AG04450 (cell line): ENCODE measurements at regions not wholly inside any gene's neighbourhood (a gene's known extent, or its start where the extent isn't known, plus 50 kb on each side); places are given as distances from the start of the nearest gene placed in this dataset.

Source experiments
- CTCF ChIA-PET: fragments of 300-600, 350-600 bp; formaldehyde crosslinking; extraction: SDS; loops from one replicate; lab custom pipeline; 2022; ENCODE audit warnings: antibody characterized with exemption, inconsistent platforms; lab: Charles Lee
- POLR2A ChIA-PET: fragments of 350-600 bp; formaldehyde crosslinking; extraction: SDS; loops from one replicate; lab custom pipeline; 2021; ENCODE audit warnings: antibody characterized with exemption, inconsistent platforms; lab: Yijun Ruan, JAX
- DNase-seq: peaks from one replicate; pipeline ENCODE4 v3.0.0-alpha.2; 2011; ENCODE audit warnings: low read depth, low spot score
- H3K27ac ChIP-seq: one replicate; pipeline ENCODE4 v1.5.1; 2012; ENCODE audit warnings: low read depth, low read length, control low read depth
- H3K27me3 ChIP-seq: one replicate; pipeline ENCODE4 v1.6.0; 2012; ENCODE audit warnings: low read length; ENCODE audit not compliant: control insufficient read depth, insufficient read depth
- H3K4me3 ChIP-seq: 2 replicates; pipeline ENCODE4 v1.5.1; 2011; ENCODE audit warnings: mild to moderate bottlenecking, low read depth, low read length, control low read depth
- H3K9me3 ChIP-seq: 2 replicates; pipeline ENCODE4 v1.5.1; 2012; ENCODE audit warnings: low read length; ENCODE audit not compliant: control insufficient read depth, insufficient read depth
- TF ChIP-seq, protein P1 (sequence below): IDR thresholded peaks from 2 replicates; pipeline ENCODE4 v1.5.1; 2011; ENCODE audit warnings: low read depth, low read length, control low read depth, inconsistent platforms

DNA sequence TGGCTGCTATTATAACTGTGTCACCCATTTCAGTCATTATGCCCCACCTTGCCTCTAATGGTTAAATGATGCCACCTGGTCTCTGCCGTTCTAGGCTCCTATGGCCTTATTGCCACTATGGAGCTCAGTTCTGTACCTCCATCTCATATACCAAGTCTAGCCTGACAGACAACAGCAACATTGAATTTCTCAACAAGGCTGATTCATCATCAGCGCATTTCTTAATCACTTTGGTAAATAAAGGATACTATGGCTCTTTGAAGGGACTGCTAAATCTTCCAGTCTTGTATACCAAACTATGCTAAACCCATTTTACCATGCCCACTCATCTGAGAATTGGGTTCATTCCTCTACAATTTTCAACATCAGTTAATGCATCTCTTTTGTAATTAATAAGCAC is 784.5 kb upstream of the CELF4 start:
- TF ChIP-seq, protein P1, sequence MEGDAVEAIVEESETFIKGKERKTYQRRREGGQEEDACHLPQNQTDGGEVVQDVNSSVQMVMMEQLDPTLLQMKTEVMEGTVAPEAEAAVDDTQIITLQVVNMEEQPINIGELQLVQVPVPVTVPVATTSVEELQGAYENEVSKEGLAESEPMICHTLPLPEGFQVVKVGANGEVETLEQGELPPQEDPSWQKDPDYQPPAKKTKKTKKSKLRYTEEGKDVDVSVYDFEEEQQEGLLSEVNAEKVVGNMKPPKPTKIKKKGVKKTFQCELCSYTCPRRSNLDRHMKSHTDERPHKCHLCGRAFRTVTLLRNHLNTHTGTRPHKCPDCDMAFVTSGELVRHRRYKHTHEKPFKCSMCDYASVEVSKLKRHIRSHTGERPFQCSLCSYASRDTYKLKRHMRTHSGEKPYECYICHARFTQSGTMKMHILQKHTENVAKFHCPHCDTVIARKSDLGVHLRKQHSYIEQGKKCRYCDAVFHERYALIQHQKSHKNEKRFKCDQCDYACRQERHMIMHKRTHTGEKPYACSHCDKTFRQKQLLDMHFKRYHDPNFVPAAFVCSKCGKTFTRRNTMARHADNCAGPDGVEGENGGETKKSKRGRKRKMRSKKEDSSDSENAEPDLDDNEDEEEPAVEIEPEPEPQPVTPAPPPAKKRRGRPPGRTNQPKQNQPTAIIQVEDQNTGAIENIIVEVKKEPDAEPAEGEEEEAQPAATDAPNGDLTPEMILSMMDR: no peak
- Histone ChIP-seq H3K27me3 (no peaks in the 10 kb centered on the region), H3K27ac (no peak overlapping the region), H3K9me3 (no peaks in the 10 kb centered on the region; the same call in 1 of the 2 replicates), H3K4me3 (no peak overlapping the region)
- no peak for DNase-seq
- ChIA-PET POLR2A (no interaction called here), CTCF (no interaction called here)

DNA sequence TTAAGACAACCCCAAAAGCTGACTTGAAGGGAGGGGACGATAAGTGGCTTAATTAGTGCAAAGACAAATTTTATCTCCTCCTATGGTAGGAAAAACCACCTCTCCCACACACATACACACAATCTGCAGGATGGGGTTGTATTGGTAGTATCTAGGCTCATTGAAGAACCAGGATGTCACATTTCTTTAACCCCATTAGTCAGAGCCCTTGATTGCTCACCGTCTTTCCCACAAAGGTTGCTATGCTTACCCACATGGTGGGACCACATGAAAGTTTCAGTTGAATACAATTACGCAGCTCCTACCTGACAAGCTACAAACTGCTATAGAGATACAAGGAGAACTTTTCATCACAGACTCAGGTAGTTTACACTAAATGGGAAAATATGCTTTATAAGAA is 765.0 kb upstream of the CELF4 start:
- Histone ChIP-seq H3K4me3 (no peak overlapping the region), H3K9me3 (peaks cover 2% of the 10 kb centered on the region; the same call in 1 of the 2 replicates), H3K27ac (no peak overlapping the region), H3K27me3 (no peaks in the 10 kb centered on the region)
- ChIA-PET POLR2A (no interaction called here), CTCF (no interaction called here)
- TF ChIP-seq, protein P1: no peak
- DNase-seq: no peak

DNA sequence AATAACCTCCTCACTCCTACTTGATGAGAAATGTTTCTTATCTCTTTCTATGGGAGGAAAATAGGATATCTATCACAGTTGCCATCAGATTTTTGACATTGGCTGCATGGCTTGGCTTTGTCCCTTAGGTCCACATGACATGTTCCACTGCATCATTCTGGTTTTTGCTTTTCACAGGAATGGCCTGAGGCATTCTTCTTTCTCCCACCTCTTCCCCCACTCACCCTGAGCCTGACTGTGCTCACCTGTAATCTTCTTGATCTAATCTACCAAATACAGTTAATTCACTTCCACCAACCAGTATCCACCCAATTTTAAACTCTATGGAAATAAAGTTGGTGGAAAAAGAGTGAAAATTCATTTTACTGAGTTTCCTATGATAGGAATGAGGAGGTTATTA is 763.5 kb upstream of the CELF4 start:
- DNase-seq: no peak
- H3K9me3 ChIP-seq: peaks cover 2% of the 10 kb centered on the region; the same call in 1 of the 2 replicates
- TF ChIP-seq, protein P1: no peak
- H3K27ac ChIP-seq: no peak overlapping the region
- H3K4me3 ChIP-seq: no peak overlapping the region
- no peaks in the 10 kb centered on the region for H3K27me3 ChIP-seq
- ChIA-PET POLR2A (no interaction called here), CTCF (no interaction called here)

DNA sequence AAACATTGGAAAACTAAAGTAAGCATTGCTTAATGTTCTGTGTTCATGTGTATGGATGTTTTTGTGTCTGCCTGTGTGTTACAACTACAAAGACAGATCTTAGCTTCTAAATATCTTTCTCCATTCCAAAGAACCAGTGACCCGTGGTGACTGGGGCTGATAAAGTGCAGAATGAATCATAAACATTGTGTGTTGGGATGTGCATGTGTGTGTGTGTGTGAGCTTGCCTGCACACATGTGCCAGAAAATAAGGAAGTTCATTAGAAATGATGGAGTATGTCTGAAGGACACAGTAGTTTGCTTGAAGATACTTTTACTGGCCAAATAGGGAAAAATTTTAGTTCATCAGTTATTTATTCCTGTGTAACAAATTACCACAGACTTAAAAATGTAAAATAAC is 756.6 kb upstream of the CELF4 start:
- H3K27me3 ChIP-seq: no peaks in the 10 kb centered on the region
- TF ChIP-seq, protein P1: no peak
- ChIA-PET CTCF (no interaction called here), POLR2A (no interaction called here)
- H3K27ac ChIP-seq: no peak overlapping the region
- DNase-seq: no peak
- no peak overlapping the region for H3K4me3 ChIP-seq
- H3K9me3 ChIP-seq: peaks cover 4% of the 10 kb centered on the region

DNA sequence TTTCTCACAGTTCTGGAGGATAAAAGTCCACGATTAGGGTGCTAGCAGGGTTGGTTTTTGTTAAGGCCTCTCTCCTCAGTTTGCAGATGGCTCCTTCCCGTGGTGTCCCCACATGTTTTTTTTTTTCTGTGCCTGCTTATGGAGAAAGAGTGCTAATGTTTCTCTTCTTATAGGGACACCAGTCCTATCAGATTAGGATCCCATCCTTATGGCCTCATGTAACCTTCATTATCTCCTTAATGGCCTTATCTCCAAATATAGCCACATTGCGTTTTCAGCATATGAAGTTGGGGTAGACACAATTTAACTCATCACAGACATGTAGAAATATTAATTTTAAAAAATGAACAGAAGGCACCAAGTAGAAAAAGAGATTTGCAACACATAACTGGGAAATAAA is 755.7 kb upstream of the CELF4 start:
- Histone ChIP-seq H3K27me3 (no peaks in the 10 kb centered on the region), H3K27ac (no peak overlapping the region), H3K9me3 (peaks cover 6% of the 10 kb centered on the region), H3K4me3 (no peak overlapping the region)
- no peak for DNase-seq
- TF ChIP-seq, protein P1: no peak
- ChIA-PET POLR2A (no interaction called here), CTCF (no interaction called here)
